ENCODE measurements at regions not wholly inside any gene's neighbourhood (a gene's known extent, or its start where the extent isn't known, plus 50 kb on each side); places are given as distances from the start of the nearest gene placed in this dataset.

DNA sequence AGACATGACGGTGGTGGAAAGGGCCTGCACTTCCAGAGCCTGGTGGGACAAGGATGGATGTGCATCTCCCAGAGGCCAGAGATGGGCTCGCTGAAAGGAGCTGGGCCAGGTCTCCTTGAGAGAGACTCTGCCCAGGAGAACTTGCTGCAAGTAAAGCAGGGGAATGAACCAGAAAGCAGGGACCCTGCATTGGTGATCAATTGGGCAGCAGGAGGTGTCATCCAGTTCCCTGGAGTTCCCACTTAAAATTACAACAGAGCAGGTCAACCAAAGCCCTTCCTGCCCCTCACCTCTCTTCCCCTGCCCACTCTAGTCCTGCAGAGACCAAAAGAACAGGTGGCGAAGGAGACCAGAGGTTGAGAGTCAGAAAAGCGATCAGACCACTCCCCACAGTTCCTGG lies 69.7 kb upstream of the CAB39 start:
- TF ChIP-seq, protein P1, sequence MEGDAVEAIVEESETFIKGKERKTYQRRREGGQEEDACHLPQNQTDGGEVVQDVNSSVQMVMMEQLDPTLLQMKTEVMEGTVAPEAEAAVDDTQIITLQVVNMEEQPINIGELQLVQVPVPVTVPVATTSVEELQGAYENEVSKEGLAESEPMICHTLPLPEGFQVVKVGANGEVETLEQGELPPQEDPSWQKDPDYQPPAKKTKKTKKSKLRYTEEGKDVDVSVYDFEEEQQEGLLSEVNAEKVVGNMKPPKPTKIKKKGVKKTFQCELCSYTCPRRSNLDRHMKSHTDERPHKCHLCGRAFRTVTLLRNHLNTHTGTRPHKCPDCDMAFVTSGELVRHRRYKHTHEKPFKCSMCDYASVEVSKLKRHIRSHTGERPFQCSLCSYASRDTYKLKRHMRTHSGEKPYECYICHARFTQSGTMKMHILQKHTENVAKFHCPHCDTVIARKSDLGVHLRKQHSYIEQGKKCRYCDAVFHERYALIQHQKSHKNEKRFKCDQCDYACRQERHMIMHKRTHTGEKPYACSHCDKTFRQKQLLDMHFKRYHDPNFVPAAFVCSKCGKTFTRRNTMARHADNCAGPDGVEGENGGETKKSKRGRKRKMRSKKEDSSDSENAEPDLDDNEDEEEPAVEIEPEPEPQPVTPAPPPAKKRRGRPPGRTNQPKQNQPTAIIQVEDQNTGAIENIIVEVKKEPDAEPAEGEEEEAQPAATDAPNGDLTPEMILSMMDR (conservative IDR thresholded peaks at IDR 0.05), result no peak
- no peak for TF ChIP-seq EZH2 (IDR thresholded peaks at IDR 0.05; ENCODE audit: low read depth)

Measured in PC-9 (cell line).